GM12878 (cell line): ENCODE measurements at regions not wholly inside any gene's neighbourhood (a gene's known extent, or its start where the extent isn't known, plus 50 kb on each side); places are given as distances from the start of the nearest gene placed in this dataset.
"Not testable (repeated sequence)": the region's sequence is repeated elsewhere in the genome, so short reads cannot be mapped to it uniquely, and the experiment has no call there.

Experiments
- ASH2L ChIP-seq: fragments of 300-600, 200-600 bp; sonication (generic); IDR thresholded peaks from 2 replicates; pipeline ENCODE4 v1.6.1; 2017; ENCODE audit warnings: low read depth, mild to moderate bottlenecking, borderline replicate concordance
- ATF7 ChIP-seq: fragments of 450-650 bp; IDR thresholded peaks from 2 replicates; pipeline ENCODE4 v1.6.1; 2016; ENCODE audit warnings: low read depth, mild to moderate bottlenecking
- BHLHE40 ChIP-seq, 2 experiments: fragments of 450-650 bp in 1 of 2; IDR thresholded peaks; 2 replicates each; pipeline ENCODE4 v1.6.1; 2011 to 2017; ENCODE audit warnings: low read depth in 2 of 2, borderline replicate concordance in 1 of 2, improper control_type of control experiment in 1 of 2, low read length in 1 of 2, mild to moderate bottlenecking in 1 of 2
- CTCF ChIP-seq, 3 experiments: IDR thresholded peaks in 2 of 3; conservative IDR thresholded peaks in 1 of 3; 2 replicates each; pipeline ENCODE4 v1.5.1; 2011; ENCODE audit warnings: low read depth in 3 of 3, low read length in 3 of 3, mild to moderate bottlenecking in 3 of 3, control low read depth in 2 of 3, moderate library complexity in 2 of 3, inconsistent platforms in 1 of 3, mixed read lengths in 1 of 3; ENCODE audit not compliant: control insufficient read depth in 2 of 3, insufficient read depth in 1 of 3; ENCODE audit errors: extremely low read depth in 1 of 3
- HDAC2 ChIP-seq: fragments of 200-600 bp; sonication (generic); IDR thresholded peaks from 2 replicates; pipeline ENCODE4 v1.6.1; 2017
- MTA3 ChIP-seq: IDR thresholded peaks from 2 replicates; pipeline ENCODE4 v1.6.1; 2012; ENCODE audit warnings: low read length, inconsistent platforms, borderline replicate concordance
- MXI1 ChIP-seq: fragments of 150-350 bp; IDR thresholded peaks from 2 replicates; pipeline ENCODE4 v1.6.1; 2011; ENCODE audit warnings: low read depth, mild to moderate bottlenecking, inconsistent platforms, low read length, improper control_type of control experiment
- NR2F1 ChIP-seq: fragments of 450-650 bp; conservative IDR thresholded peaks from 2 replicates; pipeline ENCODE4 v1.6.1; 2017; ENCODE audit warnings: mild to moderate bottlenecking
- SP1 ChIP-seq: IDR thresholded peaks from one replicate; pipeline ENCODE4 v1.6.1; 2011; ENCODE audit warnings: low read depth, low read length
- TCF12 ChIP-seq: IDR thresholded peaks from 2 replicates; pipeline ENCODE4 v1.6.1; 2011; ENCODE audit warnings: low read depth, mild to moderate bottlenecking, low read length
- USF2 ChIP-seq: IDR thresholded peaks from 2 replicates; pipeline ENCODE4 v1.6.1; 2011; ENCODE audit warnings: low read depth, low read length, improper control_type of control experiment, borderline replicate concordance

- TF ChIP-seq BHLHE40 (IDR thresholded peaks at IDR 0.05; ENCODE audit: borderline replicate concordance in 1 of 2, low read depth in 2 of 2, low read length in 1 of 2); MTA3; MXI1; HDAC2; TCF12; SP1; ATF7; USF2; ASH2L; NR2F1; CTCF (IDR thresholded peaks at IDR 0.05 in 2 of 3, conservative IDR thresholded peaks at IDR 0.05 in 1 of 3; ENCODE audit: control insufficient read depth in 2 of 3, extremely low read depth in 1 of 3, insufficient read depth in 1 of 3, low read depth in 3 of 3, low read length in 3 of 3): not testable (repeated sequence)
Measured at GRCh38 chr12:76933392-76933791, 54.6 kb upstream of the CSRP2 start.
